AG10803 (cell line): ENCODE measurements at regions not wholly inside any gene's neighbourhood (a gene's known extent, or its start where the extent isn't known, plus 50 kb on each side); places are given as distances from the start of the nearest gene placed in this dataset.

Experiments
- DNase-seq: peaks from one replicate; pipeline ENCODE4 v3.0.0; 2010; ENCODE audit warnings: low read depth
- H3K4me3 ChIP-seq: 2 replicates; pipeline ENCODE4 v1.5.1; 2011; ENCODE audit warnings: mild to moderate bottlenecking, low read length, control low read depth
- TF ChIP-seq, protein P1 (sequence below): conservative IDR thresholded peaks from 2 replicates; pipeline ENCODE4 v1.5.1; 2011; ENCODE audit warnings: mild to moderate bottlenecking, low read length, control low read depth, inconsistent platforms

DNA sequence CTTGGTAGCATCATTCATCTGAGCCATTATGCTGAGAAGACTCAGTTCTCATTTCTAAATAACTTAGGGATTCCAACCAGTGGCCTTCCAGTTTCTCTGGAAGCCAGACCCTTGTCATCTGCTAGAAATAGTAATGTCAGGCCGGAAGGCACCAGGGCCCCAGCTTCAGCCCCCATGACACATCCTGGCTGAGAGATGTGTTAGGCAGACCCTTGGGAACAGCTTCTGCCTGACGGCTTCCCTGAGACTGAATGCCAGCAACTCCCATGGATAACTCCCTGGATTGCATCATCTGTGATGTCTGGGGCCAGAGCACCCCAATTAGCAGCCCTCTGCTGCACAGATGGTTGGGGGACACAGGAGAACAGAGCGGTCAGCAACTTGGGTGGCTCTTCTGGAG is 583.5 kb upstream of the TBX3 start:
- no peak overlapping the region for H3K4me3 ChIP-seq
- TF ChIP-seq, protein P1, sequence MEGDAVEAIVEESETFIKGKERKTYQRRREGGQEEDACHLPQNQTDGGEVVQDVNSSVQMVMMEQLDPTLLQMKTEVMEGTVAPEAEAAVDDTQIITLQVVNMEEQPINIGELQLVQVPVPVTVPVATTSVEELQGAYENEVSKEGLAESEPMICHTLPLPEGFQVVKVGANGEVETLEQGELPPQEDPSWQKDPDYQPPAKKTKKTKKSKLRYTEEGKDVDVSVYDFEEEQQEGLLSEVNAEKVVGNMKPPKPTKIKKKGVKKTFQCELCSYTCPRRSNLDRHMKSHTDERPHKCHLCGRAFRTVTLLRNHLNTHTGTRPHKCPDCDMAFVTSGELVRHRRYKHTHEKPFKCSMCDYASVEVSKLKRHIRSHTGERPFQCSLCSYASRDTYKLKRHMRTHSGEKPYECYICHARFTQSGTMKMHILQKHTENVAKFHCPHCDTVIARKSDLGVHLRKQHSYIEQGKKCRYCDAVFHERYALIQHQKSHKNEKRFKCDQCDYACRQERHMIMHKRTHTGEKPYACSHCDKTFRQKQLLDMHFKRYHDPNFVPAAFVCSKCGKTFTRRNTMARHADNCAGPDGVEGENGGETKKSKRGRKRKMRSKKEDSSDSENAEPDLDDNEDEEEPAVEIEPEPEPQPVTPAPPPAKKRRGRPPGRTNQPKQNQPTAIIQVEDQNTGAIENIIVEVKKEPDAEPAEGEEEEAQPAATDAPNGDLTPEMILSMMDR: no peak
- peak; percentile 48 for DNase-seq

GRCh38 chr12:115264605-115265004 is 580.6 kb upstream of the TBX3 start:
- DNase-seq: no peak
- no peak overlapping the region for H3K4me3 ChIP-seq
- TF ChIP-seq, protein P1: no peak

DNA sequence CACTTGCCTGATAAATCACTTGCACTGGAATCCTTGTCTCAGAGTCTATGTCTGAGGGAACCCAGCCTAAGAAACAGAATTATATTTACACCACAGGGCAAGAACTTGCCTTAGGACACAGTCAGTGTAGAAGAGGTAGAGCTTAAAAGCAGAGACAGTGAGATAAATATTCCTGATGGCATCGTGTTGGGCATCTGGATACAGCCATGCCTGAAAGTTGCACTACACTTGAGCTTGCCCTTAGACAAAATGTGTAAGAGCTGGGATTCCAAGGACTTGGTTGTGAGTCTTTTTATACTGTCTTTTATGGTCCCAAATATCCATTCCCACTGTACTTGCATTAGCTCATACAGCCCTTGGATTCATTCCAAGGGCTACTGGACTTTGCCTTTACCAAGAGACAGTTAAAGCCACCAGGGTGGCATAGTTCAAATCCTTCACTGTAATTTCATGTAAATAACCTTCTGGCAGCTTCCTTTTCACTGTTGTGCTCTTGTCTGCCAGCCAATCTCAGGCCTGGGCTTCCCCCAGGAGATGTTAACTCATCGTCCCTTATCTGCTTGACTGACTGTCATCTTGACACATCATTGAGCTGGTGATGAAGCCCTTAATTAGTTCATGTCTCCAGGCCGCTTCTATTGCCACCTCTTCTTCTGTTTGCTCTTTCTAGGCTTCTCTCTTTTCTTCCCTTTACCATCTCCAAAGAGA is 577.9 kb upstream of the TBX3 start:
- no peak overlapping the region for H3K4me3 ChIP-seq
- TF ChIP-seq, protein P1: no peak
- no peak for DNase-seq

GRCh38 chr12:115260762-115261675 is 577.0 kb upstream of the TBX3 start:
- TF ChIP-seq, protein P1: no peak
- no peak overlapping the region for H3K4me3 ChIP-seq
- no peak for DNase-seq

- no peak for DNase-seq
- no peak overlapping the region for H3K4me3 ChIP-seq
- TF ChIP-seq, protein P1: no peak
These were observed 576.2 kb upstream of the TBX3 start for GRCh38 chr12:115259968-115260747.

DNA sequence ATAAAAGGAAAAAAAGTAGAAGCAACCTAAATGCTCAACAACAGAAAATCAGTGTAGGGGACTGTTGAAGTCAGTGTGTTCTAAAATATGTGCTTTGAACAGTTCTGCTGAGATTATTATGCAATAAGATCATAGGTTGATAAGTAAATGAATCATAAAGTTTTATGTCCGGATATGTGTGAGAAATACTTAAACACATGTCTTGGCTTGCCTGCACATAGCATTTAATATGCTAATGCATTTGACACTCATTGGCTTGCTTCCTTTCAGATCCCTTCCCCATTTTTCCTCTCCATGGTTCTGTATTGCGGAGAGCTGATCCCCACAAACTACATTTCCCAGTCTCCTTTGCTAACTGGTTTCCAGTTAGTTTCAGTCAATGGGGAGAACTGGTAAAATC is 573.8 kb upstream of the TBX3 start:
- DNase-seq: peak; percentile 62
- H3K4me3 ChIP-seq: no peak overlapping the region
- TF ChIP-seq, protein P1: no peak
